Peyer's patch (tissue), 4 donors: ENCODE measurements at regions not wholly inside any gene's neighbourhood (a gene's known extent, or its start where the extent isn't known, plus 50 kb on each side); places are given as distances from the start of the nearest gene placed in this dataset.

ENCODE experiments used
- CTCF ChIP-seq, 6 experiments: fragments of 450-650 bp in 4 of 6; fragments of 200-600 bp in 2 of 6; sonication (generic) in 1 of 6; IDR thresholded peaks; one replicate each; pipeline ENCODE4 v1.5.1; 2017 to 2019; ENCODE audit warnings: antibody characterized with exemption in 6 of 6, mild to moderate bottlenecking in 3 of 6, moderate library complexity in 1 of 6
- POLR2A ChIP-seq, 2 donors: fragments of 450-650 bp; IDR thresholded peaks; one replicate each; pipeline ENCODE4 v1.5.1; 2017; ENCODE audit warnings: antibody characterized with exemption in 2 of 2, mild to moderate bottlenecking in 2 of 2, moderate library complexity in 2 of 2

DNA sequence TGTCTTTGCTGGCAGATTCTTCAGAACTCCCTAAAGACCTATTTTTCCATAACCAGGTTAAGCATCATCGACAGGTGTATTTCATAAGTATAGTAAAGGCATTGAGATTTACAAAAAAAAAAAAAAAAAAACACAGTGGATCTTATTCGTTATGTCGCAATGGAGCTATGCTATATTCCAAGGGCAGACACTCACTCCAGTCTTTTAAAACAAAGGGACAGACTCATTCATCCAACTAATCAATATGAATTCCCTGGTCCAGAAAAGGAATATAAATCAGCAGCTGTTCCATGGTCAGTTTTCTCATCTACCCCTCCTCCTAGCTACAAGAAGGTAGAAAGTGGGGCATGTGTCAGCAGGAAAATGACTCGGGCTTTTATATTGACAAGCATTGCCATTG lies 97.7 kb upstream of the MON1B start:
- TF ChIP-seq CTCF (IDR thresholded peaks at IDR 0.05) (no peak), POLR2A (IDR thresholded peaks at IDR 0.05) (no peak)
